AG08396 (cell line): ENCODE measurements at regions not wholly inside any gene's neighbourhood (a gene's known extent, or its start where the extent isn't known, plus 50 kb on each side); places are given as distances from the start of the nearest gene placed in this dataset.

ENCODE experiments used
- DNase-seq: peaks from one replicate; pipeline ENCODE4 v3.0.0; 2012; ENCODE audit warnings: low spot score, mixed read lengths

- DNase-seq = no peak
Observed at GRCh38 chr13:108156749-108157148, 58.6 kb downstream of the LIG4 start.

- DNase-seq = peak; percentile 50
Observed at GRCh38 chr13:108155185-108156106, 59.9 kb downstream of the LIG4 start.

GRCh38 chr13:108154421-108154858 lies 60.9 kb downstream of the LIG4 start:
- DNase-seq = no peak

- DNase-seq = no peak
Observed at GRCh38 chr13:108146642-108147041, 68.7 kb downstream of the LIG4 start.

GRCh38 chr13:108142702-108143436 lies 72.5 kb downstream of the LIG4 start:
- DNase-seq = no peak

- no peak for DNase-seq
Observed at GRCh38 chr13:108137176-108137575, 78.2 kb downstream of the LIG4 start.

GRCh38 chr13:108127406-108127805 lies 87.9 kb downstream of the LIG4 start:
- DNase-seq = no peak

- no peak for DNase-seq
Observed at GRCh38 chr13:108126056-108126455, 89.3 kb downstream of the LIG4 start.

- DNase-seq = no peak
Observed at GRCh38 chr13:108121406-108121805, 93.9 kb downstream of the LIG4 start.

GRCh38 chr13:108120856-108121255 lies 94.5 kb downstream of the LIG4 start:
- DNase-seq = no peak

GRCh38 chr13:108120302-108120701 lies 95.0 kb downstream of the LIG4 start:
- no peak for DNase-seq

- no peak for DNase-seq
Observed at GRCh38 chr13:108115738-108116137, 99.6 kb downstream of the LIG4 start.

GRCh38 chr13:108113407-108113806 lies 101.9 kb downstream of the LIG4 start:
- no peak for DNase-seq

GRCh38 chr13:108104736-108105135 lies 110.6 kb downstream of the LIG4 start:
- no peak for DNase-seq

GRCh38 chr13:108102771-108103170 lies 112.6 kb downstream of the LIG4 start:
- DNase-seq = no peak

GRCh38 chr13:108096301-108096915 lies 118.9 kb downstream of the LIG4 start:
- no peak for DNase-seq

- DNase-seq = no peak
Observed at GRCh38 chr13:108095036-108095435, 120.3 kb downstream of the LIG4 start.

- no peak for DNase-seq
Observed at GRCh38 chr13:108093616-108094015, 121.7 kb downstream of the LIG4 start.

- DNase-seq = no peak
Observed at GRCh38 chr13:108087810-108088209, 127.5 kb downstream of the LIG4 start.

- DNase-seq = peak; percentile 11
Observed at GRCh38 chr13:108086678-108087077, 128.7 kb downstream of the LIG4 start.

GRCh38 chr13:108084840-108085239 lies 130.5 kb downstream of the LIG4 start:
- no peak for DNase-seq

- DNase-seq = no peak
Observed at GRCh38 chr13:108083056-108083455, 132.3 kb downstream of the LIG4 start.

- no peak for DNase-seq
Observed at GRCh38 chr13:108082481-108082880, 132.9 kb downstream of the LIG4 start.
